GM19467 (cell line): ENCODE measurements at regions not wholly inside any gene's neighbourhood (a gene's known extent, or its start where the extent isn't known, plus 50 kb on each side); places are given as distances from the start of the nearest gene placed in this dataset.
A peak's percentile ranks its signal among the peaks of the same experiment; 100 is the strongest.
"Not testable (repeated sequence)": the region's sequence is repeated elsewhere in the genome, so short reads cannot be mapped to it uniquely, and the experiment has no call there.

Experiments used
- ATAC-seq: cut with Tn5 transposase; IDR thresholded peaks from one replicate; pipeline ENCODE4 v1.9.1; 2021; ENCODE audit warnings: mild to moderate bottlenecking, moderate library complexity; ENCODE audit not compliant: unreplicated experiment

DNA sequence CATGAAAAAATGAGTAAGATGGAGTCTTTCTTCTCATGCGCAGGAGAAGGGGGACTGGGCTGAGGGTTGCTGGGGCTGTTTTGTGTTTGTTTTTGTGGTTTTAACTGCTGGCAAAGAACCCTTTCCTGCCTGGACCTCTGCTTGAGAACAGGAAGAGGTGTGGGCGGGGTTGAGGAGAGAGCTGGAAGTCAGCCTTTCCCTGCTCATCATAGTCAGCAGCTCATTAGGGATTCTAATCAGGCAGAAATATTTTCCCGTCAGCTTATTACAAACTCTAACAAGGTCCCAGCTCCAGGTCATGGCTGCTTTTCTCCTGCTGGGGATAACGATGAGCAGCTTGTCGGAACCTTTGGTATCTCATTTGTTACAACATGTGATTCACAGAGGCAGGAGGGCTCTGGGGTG, 185.0 kb upstream of the NRXN3 start:
- no peak for ATAC-seq

DNA sequence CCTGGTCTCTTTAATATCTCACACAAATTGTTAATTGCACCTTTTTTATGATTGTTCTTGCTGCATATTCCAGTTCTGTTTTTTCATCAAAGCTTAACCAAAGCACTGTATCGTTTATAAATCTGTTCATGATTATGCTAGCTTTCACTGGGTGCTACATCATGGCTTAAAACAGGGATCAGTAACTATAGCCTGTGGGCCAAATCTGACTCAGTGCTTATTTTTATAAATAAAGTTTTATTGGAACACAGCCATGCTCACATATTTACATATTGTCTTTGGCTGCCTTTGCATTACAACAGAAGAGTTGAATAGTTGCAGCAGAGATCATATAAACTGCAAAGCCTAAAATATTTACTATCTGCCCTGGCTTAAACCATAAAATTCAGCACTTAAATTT, 183.4 kb upstream of the NRXN3 start:
- ATAC-seq, result no peak

DNA sequence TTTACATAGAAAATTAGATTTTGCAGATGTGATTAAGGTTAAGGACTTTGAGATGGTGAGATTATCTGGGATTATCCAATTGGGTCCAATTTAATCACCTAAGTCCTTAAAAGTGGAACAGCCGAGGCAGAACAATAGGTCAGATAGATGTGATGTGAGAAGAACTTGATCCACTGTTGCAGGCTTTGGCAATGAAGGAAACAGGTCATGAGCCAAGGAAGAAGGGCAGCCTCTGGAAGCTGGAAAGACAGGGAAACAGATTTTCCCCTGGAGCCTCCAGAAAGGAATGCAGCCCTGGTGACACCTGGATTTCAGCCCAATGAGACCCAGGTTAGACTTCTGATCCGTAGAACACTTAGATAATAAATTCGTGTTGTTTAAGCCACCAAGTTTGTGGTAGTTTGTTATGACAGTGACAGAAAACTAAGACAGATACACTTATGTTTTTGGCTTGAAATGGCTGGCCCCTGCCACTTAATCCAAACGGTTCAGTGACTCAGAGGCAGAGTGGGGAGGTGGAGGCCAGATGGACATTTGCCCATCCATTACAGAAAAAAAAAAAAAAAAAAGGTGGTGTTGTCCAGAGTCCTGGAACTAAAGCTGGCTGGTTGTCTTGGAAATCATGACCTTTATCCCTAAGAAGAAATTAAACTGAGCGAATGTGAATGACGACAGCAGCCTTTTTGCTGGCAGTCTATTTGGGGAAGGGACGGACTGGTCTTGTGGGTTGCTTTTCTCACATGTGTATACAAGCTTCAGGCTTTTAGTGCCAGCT, 181.9 kb upstream of the NRXN3 start:
- ATAC-seq, result no peak

DNA sequence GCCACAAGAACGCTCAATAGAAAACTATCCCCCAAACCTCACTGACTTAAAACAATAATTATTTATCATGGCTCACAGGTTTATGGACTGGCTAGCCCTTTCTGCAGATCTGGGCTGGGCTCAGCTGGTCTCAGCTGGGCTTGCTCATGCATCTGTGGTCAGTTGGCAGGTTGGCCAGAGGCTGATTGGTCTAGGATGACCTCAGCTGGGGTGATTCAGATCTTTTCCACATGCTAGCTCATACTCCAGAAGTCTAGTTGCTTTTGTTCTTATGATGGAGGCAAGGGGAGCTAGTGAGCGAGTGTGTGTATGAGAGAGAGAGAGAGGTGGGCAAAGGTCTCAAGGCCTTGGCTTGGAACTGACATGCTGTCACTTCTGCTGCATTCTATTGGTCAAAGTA, 181.2 kb upstream of the NRXN3 start:
- ATAC-seq, result no peak

DNA sequence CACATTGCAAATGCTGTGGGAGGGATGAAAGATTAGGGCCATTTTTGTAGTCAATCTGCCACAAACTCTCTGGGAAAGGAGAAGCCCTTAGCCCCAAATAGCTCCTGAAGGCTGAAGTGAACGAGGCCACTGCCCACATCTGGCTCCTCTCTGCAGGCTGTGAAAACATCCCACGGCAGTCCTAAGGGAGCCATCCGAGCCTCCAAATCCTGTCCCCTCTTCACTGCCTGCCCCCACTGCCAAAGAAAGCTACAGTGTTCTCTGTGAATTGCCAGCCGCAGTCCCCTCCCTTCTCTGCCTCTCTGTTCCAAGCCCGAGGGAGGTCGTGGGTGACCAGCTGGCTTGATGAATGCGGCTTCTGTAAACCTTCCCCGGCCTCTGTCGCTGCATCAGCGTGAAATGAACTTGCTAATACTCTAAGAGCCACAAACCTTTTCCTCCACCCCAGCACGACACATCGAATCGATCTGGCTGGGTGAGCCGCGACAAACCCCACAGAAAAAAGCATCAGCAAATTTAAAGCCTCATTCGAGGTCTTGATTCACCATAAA, 180.7 kb upstream of the NRXN3 start:
- ATAC-seq, result no peak

DNA sequence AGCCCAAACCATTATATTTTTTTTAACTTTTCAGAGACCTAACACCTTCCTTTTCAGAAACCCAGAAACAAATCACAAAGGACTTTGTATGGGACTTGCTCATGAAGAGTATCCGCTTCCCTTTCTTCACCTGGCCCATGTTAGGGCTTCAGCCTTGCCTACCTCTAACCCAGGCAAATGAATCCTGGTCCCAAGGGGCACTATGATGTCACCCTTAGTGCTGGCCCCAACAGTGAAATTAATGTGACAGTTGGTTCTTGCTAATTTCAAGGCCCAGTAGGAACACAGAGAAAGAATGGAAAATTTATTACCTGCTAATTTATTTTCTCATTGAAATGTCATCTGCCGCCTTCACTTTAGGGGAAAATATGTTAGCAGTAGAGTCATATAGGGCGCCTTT, 179.8 kb upstream of the NRXN3 start:
- no peak for ATAC-seq

DNA sequence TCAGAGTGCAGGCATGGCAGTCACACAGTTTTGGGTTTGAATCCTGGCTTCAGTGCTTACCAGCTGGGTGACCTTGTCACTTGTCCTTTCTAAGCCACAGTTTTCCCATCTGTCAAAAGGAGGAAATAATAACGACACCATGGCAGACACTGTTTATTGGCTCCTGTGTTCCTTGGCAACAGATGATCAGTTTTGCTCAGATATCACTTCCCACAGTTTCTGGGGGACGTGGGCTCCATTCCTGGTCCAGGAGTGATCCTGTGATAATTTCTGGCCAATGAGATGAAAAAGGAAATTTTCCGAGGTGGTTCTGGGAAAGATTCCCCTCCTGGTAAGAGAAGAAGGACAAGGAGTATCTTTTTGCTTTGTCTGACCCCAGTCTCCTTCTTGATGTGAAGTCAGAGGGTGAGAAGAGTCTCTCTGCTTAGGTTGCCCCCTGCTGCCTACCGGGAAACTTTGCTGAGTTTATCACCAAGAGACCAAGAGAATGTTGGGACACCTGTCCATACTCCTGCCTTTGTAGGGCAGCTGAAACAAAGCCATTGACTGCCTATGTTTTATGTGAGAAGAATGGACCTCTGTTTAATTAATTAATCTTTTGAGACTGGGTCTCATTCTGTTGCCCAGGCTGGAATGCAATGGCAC, 178.9 kb upstream of the NRXN3 start:
- ATAC-seq, result no peak

DNA sequence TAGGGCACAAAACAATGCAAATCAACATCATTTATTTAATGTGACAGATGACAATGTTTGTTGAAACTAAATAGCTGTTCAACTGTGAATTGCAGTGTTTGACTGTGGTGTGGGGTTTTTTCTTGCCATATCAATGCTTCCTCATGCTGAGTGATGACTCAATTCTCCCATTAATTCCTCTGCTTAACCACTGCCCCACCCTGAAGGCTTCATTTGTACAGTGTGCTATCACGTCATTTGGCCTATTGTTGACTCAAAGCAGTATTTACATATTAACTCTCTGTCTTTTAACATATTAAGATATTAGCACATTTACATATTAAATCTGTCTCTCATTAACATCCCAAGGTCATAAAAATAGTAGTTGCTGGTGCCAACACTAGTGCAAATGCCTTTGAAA, 164.8 kb upstream of the NRXN3 start:
- peak; percentile 76 for ATAC-seq

DNA sequence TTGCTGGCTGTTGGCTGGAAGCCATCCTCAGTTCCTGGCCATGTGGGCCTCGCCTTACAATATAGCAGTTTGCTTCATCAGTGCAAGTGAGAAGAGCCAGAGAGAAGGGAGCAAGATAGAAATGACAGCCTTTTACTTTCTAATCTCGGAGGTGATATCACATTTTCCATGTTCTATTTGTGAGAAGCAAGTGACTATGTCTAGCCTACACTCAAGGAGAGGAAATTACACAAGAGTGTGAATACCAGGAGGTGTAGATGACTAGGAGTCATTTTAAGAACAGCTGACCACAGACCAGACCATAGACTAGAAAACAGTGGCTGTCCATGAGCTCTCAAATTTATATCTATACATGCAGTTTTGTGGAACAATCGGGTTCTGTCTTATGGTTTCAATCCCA, 163.0 kb upstream of the NRXN3 start:
- no peak for ATAC-seq

DNA sequence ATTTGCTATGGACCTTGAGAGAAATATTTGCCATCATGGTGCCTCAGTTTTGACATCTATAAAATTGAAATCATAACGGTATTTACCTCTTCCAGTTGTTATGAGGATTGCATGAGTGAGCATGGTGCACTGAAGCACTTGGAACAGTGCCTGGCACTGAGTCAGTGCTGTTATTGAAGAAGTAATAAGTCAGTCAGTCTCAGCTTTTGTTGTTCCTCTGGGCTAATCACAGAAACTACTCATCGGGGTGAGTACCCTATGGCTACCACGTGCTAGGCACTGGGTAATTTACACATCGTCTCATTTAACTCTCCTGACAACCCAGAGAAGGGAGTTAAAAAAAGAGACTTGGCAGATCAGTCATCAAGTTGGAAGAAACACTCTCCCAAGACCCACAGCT, 159.5 kb upstream of the NRXN3 start:
- ATAC-seq, result no peak

DNA sequence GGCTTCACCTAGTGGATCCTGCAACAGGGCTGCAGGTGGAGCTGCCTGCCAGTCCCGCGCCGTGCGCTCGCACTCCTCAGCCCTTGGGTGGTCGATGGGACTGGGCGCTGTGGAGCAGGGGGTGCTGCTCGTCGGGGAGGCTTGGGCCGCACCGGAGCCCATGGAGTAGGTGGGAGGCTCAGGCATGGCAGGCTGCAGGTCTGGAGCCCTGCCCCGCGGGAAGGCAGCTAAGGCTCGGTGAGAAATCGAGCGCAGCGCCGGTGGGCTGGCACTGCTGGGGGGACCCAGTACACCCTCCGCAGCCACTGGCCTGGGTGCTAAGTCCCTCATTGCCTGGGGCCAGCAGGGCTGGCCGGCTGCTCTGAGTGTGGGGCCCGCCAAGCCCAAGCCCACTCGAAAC, 156.3 kb upstream of the NRXN3 start:
- ATAC-seq, result not testable (repeated sequence)

DNA sequence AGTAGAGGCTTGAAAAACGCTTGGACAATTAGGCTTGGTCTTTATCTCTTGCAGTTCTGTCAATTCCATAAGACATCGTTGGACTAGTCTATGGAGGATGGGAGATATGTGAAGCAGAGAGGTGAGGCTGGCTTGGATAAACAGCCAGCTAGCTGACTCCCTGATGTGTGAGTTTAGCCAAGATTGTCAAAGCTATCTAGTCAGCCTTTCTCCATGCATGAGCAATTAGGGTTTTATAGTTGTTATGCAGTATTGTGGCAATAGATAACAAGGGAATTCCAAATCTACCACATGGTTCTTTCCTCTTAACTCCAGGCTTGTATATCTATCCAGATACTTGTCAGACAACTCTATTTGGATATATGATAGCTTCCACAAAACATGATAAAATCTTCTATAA, 153.6 kb upstream of the NRXN3 start:
- no peak for ATAC-seq

DNA sequence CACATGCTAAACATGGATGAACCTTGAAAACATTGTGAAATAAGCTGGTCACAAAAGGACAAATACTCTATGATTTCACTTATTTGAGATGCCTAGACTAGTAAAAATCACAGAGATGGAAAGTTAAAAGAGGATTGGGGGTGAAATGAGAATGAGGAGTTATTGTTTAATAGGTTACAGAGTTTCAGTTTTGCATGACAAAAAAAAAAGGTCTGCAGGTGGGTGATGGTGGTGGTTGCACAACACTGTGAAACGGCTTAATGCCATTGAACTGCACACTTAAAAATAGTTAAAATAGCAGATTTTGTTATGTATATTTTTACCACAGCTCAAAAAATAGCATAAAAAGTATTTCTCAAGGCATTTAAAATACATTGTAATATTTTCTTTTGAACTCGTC, 151.9 kb upstream of the NRXN3 start:
- no peak for ATAC-seq

DNA sequence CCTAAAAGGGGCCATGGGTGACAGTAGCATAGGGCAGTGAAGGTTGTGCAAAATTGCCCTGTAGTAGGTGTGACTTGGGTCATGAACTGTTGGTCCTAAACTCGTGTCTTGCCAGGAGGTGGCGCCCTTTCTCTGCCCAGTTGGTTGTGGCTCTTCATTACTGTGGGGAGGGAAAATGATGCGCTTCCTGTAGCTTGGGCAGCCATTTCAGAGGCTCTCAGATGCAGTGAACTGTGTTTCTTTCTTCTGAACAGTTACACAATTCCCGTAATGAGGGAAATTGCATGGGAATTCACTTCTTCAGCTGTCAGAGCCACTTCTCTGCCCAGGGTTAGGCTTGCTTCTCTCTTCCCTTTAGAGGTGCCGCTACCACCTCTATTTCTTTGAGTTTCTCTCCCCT, 148.1 kb upstream of the NRXN3 start:
- peak; percentile 88 for ATAC-seq

DNA sequence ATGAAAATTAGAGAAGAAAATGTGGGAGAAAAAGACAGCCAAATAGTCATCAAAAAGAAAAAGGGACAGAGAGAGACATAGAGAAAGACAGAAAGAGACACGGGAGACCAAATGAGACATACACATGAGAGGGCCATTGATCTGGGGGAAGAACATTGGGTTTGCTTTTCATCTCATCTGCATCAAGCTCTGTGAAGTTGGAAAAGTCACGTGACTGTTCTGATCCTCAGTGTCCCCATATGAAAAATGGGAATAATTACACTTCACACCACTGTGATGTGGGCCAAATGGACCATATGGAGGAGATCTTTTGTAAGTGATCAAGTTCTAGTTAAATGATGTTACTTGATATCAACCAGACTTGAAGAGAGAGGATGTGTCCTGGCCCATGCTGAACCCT, 147.1 kb upstream of the NRXN3 start:
- no peak for ATAC-seq

DNA sequence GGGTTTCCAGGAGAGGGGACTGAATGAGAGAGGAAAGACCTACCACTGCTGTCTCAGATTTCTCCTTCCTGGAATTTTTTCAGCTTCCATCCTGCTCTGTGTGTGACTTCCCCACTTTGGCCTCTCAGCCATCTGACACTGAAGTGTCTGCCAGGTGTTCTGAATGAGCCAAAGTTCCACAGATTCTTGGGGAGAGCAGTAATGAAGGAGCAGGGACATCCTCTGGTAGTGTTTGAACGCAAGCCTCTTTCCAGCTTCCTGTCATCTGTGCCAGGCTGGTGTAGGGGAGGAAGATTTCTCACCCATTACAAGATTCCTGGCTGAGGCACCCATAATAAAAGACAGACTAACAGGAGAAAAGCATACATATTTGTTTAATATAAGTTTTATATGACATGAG, 141.7 kb upstream of the NRXN3 start:
- no peak for ATAC-seq

DNA sequence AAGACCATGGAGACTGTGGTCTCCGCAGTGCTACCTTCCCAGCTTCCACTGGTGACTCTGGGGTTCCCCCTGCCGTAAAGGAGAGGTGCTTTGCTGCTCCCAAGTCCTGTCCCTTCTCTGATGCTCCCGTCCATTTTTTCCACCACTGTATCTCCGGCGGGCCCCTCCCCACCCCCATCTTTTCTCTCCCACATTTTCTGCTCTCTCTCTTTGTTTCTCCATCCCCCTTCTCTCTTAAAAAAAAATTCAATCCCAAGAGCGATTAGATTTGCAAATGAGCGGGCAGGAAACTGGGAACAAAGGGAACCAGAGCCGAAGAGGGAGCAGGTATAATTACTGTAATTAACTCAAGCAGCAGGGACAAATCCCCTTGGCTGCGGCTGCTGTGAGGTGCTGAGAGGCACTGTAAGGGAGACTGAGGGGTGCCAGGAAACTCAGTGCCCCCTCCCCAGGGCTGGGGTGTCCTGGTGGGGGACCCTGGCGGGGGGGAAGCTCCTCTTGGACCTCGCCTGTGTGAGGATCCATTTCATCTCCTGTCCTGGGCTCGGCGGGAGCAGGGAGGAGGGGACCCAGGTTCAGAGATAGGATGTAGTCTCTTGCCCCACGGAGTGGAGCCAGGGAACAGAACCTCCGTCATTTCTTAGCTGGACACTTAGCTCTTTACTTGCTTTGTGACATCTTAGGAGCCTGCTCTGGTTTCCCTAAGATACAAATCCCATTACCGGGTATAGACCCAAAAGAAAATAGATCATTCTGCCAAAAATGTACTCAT, 140.4 kb upstream of the NRXN3 start:
- ATAC-seq, result no peak

DNA sequence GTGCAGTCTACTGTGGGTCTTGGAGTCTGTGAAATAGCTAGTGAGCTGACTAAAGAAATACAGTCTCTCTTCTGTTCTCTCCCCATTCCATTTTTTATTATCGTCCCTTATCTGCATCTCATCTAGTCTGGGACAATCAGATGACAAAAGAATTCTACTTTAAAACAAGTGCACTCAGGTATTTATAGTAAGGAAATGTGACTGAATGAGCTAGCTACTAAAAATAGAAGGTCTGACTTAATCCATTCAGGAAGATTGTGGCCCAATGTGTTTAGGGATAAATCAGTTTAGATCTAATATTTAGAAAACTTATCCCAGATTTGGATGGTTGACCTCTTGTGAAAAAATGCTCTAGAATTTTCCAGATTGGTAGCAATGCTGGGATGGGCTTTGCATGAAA, 126.8 kb upstream of the NRXN3 start:
- no peak for ATAC-seq

DNA sequence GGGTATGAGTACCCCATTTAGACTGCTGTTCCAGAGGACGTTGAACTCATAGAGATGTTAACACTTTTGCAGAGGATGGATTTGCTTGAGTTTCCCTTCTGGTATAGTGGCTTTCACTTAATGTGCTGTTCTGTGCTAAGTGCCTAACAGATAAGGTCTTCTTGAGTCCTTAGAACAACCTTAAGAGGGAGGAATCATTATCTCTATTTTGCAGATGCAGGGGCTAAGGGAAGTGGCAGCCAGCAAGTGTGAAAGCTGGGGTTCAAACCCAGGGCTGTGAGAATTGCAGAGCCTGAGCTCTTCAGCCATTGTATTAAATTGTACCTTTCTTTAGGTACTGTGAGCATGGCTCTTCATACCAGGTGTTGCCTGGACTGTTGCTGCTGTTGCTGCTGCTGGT, 122.1 kb upstream of the NRXN3 start:
- ATAC-seq, result no peak

DNA sequence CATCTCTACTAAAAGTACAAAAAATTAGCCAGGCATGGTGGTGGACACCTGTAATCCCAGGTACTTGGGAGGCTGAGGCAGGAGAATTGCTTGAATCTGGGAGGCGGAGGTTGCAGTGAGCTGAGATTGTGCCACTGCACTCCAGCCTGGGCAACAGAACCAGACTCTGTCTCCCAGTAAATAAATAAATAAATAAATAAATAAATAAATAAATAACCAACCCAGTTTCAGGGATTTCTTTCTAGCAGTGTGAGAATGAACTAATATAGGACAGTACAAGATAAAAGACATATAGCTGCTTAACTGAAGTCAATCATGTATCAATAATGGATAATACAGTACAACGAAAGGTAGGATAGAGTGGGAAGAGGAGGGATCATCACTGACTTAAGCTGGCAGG, 113.3 kb upstream of the NRXN3 start:
- ATAC-seq, result not testable (repeated sequence)

DNA sequence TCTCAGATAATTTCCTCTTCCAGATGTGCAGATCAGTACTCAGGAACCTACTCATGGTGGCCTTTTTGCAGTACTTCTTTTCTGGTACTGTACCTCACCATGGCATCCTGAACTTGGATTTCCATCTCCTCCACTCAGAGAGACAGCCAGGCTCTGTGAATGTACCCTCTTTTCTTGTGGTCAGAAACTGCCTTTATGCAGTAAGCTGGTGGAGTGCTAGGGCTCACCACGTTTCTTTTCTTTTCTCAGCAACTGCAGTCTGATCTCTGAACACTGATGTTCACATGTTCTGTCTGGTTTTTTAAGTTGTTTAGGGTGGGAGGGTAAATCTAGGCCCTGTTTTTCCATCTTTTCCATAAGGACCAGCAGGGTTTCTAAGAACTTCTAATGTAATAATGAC, 99.8 kb upstream of the NRXN3 start:
- ATAC-seq, result no peak
